ENCODE measurements at regions not wholly inside any gene's neighbourhood (a gene's known extent, or its start where the extent isn't known, plus 50 kb on each side); places are given as distances from the start of the nearest gene placed in this dataset.
"Not testable (repeated sequence)": the region's sequence is repeated elsewhere in the genome, so short reads cannot be mapped to it uniquely, and the experiment has no call there.

DNA sequence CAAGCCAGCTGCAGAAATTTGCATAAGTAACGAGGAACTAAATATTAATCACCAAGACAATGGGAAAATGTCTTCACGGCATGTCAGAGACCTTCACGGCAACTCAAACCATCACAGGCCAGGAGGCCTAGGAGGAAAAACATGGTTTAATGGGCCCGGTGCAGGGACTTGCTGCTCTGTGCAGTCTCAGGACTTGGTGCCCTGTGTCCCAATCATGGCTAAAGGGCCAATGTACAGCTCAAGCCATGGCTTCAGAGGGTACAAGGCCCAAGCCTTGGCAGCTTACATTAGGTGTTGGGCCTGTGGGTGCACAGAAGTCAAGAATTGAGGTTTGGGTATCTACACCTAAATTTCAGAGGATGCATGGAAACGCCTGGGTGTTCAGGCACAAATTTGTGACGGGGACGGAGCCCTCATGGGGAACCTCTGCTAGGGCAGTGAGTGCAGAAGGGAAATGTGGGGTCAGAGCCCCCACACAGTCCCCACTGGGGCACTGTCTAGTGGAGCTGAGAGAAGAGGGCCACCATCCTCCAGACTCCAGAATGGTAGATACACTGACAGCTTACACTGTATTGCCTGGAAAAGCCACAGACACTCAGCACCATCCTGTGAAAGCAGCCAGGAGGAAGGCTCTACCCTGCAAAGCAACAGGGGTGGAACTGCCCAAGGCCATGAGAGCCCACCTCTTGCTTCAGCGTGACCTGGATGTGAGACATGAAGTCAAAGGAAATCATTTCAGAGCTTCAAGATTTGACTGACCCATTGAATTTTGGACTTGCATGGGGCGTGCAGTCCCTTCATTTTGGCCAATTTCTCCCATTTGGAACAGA lies 5284.3 kb upstream of the TPTE start:
- not testable (repeated sequence) for H3K36me3 ChIP-seq (ENCODE audit: control insufficient read depth, insufficient read depth, low read length, severe bottlenecking); H3K9ac ChIP-seq (ENCODE audit: low read length); H3K4me1 ChIP-seq (ENCODE audit: control insufficient read depth, insufficient read depth, low read length); H3K27me3 ChIP-seq (replicated peaks; ENCODE audit: control insufficient read depth, insufficient read depth, low read length); H3K9me3 ChIP-seq (ENCODE audit: control insufficient read depth, low read length); DNase-seq (ENCODE audit: low read depth); H3K4me3 ChIP-seq (ENCODE audit: low read length)

DNA sequence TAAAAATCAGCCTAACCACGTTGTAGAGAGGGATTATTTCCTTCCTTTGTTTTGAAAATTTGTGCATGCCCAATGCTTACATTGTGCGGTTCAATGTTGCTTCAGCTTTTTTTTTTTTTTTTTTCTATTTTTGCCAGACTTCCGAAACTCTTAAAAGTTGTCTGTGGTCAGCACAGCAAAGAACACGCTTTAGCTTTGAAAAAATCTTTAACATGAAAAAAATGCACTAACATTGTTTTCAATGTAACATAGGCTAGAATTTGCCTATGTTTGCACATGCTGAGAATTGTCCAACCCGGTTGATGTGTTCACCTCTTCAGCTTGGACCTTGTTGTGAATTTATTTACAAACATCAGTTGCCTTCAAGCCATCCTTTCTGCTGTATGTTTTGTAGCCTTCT lies 5280.9 kb upstream of the TPTE start:
- H3K9me3 ChIP-seq (ENCODE audit: control insufficient read depth, low read length); H3K4me3 ChIP-seq (ENCODE audit: low read length); DNase-seq (ENCODE audit: low read depth); H3K36me3 ChIP-seq (ENCODE audit: control insufficient read depth, insufficient read depth, low read length, severe bottlenecking); H3K9ac ChIP-seq (ENCODE audit: low read length); H3K27me3 ChIP-seq (replicated peaks; ENCODE audit: control insufficient read depth, insufficient read depth, low read length); H3K4me1 ChIP-seq (ENCODE audit: control insufficient read depth, insufficient read depth, low read length): not testable (repeated sequence)

DNA sequence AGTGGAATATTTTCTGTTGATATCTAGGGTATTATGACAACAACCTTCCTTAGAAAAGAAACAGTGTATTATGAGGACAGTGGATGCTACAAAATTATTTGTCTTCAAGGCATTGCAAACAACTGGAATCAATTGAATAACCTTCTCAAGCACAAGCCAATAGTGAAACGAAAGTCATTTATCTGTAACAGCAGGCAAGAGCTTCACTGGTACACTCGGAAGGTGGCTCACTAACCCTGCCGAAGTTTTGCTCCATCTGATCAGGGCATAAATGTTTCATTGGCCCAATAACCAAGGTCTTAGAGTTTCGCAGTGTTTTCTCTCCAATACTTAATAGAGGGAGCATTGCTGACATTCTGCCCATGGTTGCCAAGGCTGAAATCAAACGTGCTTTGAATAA lies 5278.7 kb upstream of the TPTE start:
- H3K4me1 ChIP-seq (ENCODE audit: control insufficient read depth, insufficient read depth, low read length); H3K36me3 ChIP-seq (ENCODE audit: control insufficient read depth, insufficient read depth, low read length, severe bottlenecking); H3K9ac ChIP-seq (ENCODE audit: low read length); H3K9me3 ChIP-seq (ENCODE audit: control insufficient read depth, low read length); H3K4me3 ChIP-seq (ENCODE audit: low read length); H3K27me3 ChIP-seq (replicated peaks; ENCODE audit: control insufficient read depth, insufficient read depth, low read length); DNase-seq (ENCODE audit: low read depth): not testable (repeated sequence)

DNA sequence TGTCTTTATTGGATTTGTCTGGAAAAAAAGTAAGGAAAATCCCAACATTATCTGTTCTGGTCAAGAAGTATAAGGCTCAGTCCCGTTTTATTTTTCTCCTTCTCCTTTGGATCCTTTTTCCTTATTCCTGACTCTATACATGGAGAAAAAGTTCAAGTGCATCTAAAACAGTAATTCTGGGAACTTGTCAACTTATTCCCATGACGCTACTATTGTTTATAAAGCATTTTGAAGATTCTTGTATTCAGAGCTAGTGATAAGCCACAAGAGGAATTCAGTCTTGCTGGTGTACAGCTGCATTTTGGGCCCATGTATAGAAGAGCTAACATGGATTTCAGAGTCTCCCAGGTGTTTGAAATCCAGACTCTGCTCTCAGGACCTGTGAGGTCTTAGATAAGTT lies 5278.1 kb upstream of the TPTE start:
- not testable (repeated sequence) for H3K9me3 ChIP-seq (ENCODE audit: control insufficient read depth, low read length)

GRCh38 chr21:5243715-5244375 lies 5277.5 kb upstream of the TPTE start:
- not testable (repeated sequence) for H3K9ac ChIP-seq (ENCODE audit: low read length); H3K4me3 ChIP-seq (ENCODE audit: low read length); H3K4me1 ChIP-seq (ENCODE audit: control insufficient read depth, insufficient read depth, low read length); H3K27me3 ChIP-seq (replicated peaks; ENCODE audit: control insufficient read depth, insufficient read depth, low read length); H3K9me3 ChIP-seq (ENCODE audit: control insufficient read depth, low read length); DNase-seq (ENCODE audit: low read depth); H3K36me3 ChIP-seq (ENCODE audit: control insufficient read depth, insufficient read depth, low read length, severe bottlenecking)

More for the DNA sequence above, 5278.1 kb upstream of the TPTE start:
- not testable (repeated sequence) for DNase-seq (ENCODE audit: low read depth); H3K4me1 ChIP-seq (ENCODE audit: control insufficient read depth, insufficient read depth, low read length); H3K36me3 ChIP-seq (ENCODE audit: control insufficient read depth, insufficient read depth, low read length, severe bottlenecking); H3K4me3 ChIP-seq (ENCODE audit: low read length); H3K27me3 ChIP-seq (replicated peaks; ENCODE audit: control insufficient read depth, insufficient read depth, low read length); H3K9ac ChIP-seq (ENCODE audit: low read length)

DNA sequence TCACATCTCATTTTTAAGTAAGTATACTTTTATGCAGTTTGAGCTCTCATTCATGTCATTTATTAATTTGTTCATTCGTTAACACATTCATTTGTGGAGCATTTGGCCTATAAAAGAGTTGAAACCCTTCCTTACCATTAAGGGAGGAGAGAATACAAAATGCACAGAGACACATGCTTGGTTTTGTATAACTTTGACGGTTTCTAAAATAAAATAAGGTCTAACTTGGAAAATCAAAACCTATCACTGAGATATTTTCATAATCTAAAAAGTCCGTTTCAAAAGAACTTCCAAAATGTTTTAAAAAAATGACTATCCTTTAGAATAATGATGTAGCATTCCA lies 5277.0 kb upstream of the TPTE start:
- not testable (repeated sequence) for H3K27me3 ChIP-seq (replicated peaks; ENCODE audit: control insufficient read depth, insufficient read depth, low read length); DNase-seq (ENCODE audit: low read depth); H3K4me3 ChIP-seq (ENCODE audit: low read length); H3K4me1 ChIP-seq (ENCODE audit: control insufficient read depth, insufficient read depth, low read length); H3K9ac ChIP-seq (ENCODE audit: low read length); H3K36me3 ChIP-seq (ENCODE audit: control insufficient read depth, insufficient read depth, low read length, severe bottlenecking); H3K9me3 ChIP-seq (ENCODE audit: control insufficient read depth, low read length)

- H3K4me3 ChIP-seq (ENCODE audit: low read length); H3K9me3 ChIP-seq (ENCODE audit: control insufficient read depth, low read length); DNase-seq (ENCODE audit: low read depth); H3K4me1 ChIP-seq (ENCODE audit: control insufficient read depth, insufficient read depth, low read length); H3K27me3 ChIP-seq (replicated peaks; ENCODE audit: control insufficient read depth, insufficient read depth, low read length); H3K36me3 ChIP-seq (ENCODE audit: control insufficient read depth, insufficient read depth, low read length, severe bottlenecking); H3K9ac ChIP-seq (ENCODE audit: low read length): not testable (repeated sequence)
Observed at GRCh38 chr21:5244954-5245353, 5276.4 kb upstream of the TPTE start.

GRCh38 chr21:5246416-5246815 lies 5275.0 kb upstream of the TPTE start:
- not testable (repeated sequence) for H3K9ac ChIP-seq (ENCODE audit: low read length); H3K9me3 ChIP-seq (ENCODE audit: control insufficient read depth, low read length); H3K36me3 ChIP-seq (ENCODE audit: control insufficient read depth, insufficient read depth, low read length, severe bottlenecking); H3K4me1 ChIP-seq (ENCODE audit: control insufficient read depth, insufficient read depth, low read length); H3K4me3 ChIP-seq (ENCODE audit: low read length); DNase-seq (ENCODE audit: low read depth); H3K27me3 ChIP-seq (replicated peaks; ENCODE audit: control insufficient read depth, insufficient read depth, low read length)

GRCh38 chr21:5247399-5247798 lies 5274.0 kb upstream of the TPTE start:
- DNase-seq (ENCODE audit: low read depth); H3K36me3 ChIP-seq (ENCODE audit: control insufficient read depth, insufficient read depth, low read length, severe bottlenecking); H3K9me3 ChIP-seq (ENCODE audit: control insufficient read depth, low read length); H3K4me3 ChIP-seq (ENCODE audit: low read length); H3K9ac ChIP-seq (ENCODE audit: low read length); H3K4me1 ChIP-seq (ENCODE audit: control insufficient read depth, insufficient read depth, low read length); H3K27me3 ChIP-seq (replicated peaks; ENCODE audit: control insufficient read depth, insufficient read depth, low read length): not testable (repeated sequence)

- H3K4me3 ChIP-seq (ENCODE audit: low read length); H3K36me3 ChIP-seq (ENCODE audit: control insufficient read depth, insufficient read depth, low read length, severe bottlenecking); H3K27me3 ChIP-seq (replicated peaks; ENCODE audit: control insufficient read depth, insufficient read depth, low read length); H3K9me3 ChIP-seq (ENCODE audit: control insufficient read depth, low read length); DNase-seq (ENCODE audit: low read depth); H3K9ac ChIP-seq (ENCODE audit: low read length); H3K4me1 ChIP-seq (ENCODE audit: control insufficient read depth, insufficient read depth, low read length): not testable (repeated sequence)
Observed at GRCh38 chr21:5250128-5250527, 5271.3 kb upstream of the TPTE start.

DNA sequence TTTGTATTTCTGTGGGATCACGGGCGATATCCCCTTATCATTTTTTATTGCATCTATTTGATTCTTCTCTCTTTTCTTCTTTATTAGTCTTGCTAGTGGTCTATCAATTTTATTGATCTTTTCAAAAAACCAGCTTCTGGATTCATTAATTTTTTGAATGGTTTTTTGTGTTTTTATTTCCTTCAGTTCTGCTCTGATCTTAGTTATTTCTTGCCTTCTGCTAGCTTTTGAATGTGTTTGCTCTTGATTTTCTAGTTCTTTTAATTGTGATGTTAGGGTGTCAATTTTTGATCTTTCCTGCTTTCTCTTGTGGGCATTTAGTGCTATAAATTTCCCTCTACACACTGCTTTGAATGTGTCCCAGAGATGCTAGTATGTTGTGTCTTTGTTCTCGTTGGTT lies 5270.2 kb upstream of the TPTE start:
- not testable (repeated sequence) for H3K4me3 ChIP-seq (ENCODE audit: low read length); DNase-seq (ENCODE audit: low read depth); H3K27me3 ChIP-seq (replicated peaks; ENCODE audit: control insufficient read depth, insufficient read depth, low read length); H3K9ac ChIP-seq (ENCODE audit: low read length); H3K9me3 ChIP-seq (ENCODE audit: control insufficient read depth, low read length); H3K36me3 ChIP-seq (ENCODE audit: control insufficient read depth, insufficient read depth, low read length, severe bottlenecking); H3K4me1 ChIP-seq (ENCODE audit: control insufficient read depth, insufficient read depth, low read length)

- H3K4me3 ChIP-seq (ENCODE audit: low read length); H3K9ac ChIP-seq (ENCODE audit: low read length); H3K27me3 ChIP-seq (replicated peaks; ENCODE audit: control insufficient read depth, insufficient read depth, low read length); DNase-seq (ENCODE audit: low read depth); H3K4me1 ChIP-seq (ENCODE audit: control insufficient read depth, insufficient read depth, low read length); H3K36me3 ChIP-seq (ENCODE audit: control insufficient read depth, insufficient read depth, low read length, severe bottlenecking); H3K9me3 ChIP-seq (ENCODE audit: control insufficient read depth, low read length): not testable (repeated sequence)
Observed at GRCh38 chr21:5251866-5252265, 5269.5 kb upstream of the TPTE start.
